Kidney (tissue), 13 donors: ENCODE measurements at regions not wholly inside any gene's neighbourhood (a gene's known extent, or its start where the extent isn't known, plus 50 kb on each side); places are given as distances from the start of the nearest gene placed in this dataset.

Experiments used
- DNase-seq, 5 donors: peaks; one replicate each; pipeline ENCODE4 v3.0.0-alpha.2; 2013 to 2020
- FAIRE-seq: peaks from 2 replicates; lab custom pipeline; 2012; peaks lifted over from hg19 to GRCh38; lab: Jason Lieb, UNC
- H3K27ac ChIP-seq, 2 donors: one replicate each; pipeline ENCODE4 v1.7.0; 2013; ENCODE audit warnings: low read depth in 2 of 2, low read length in 2 of 2, inconsistent platforms in 1 of 2
- H3K27me3 ChIP-seq: one replicate; pipeline ENCODE4 v1.7.1; 2013; ENCODE audit warnings: low read length, inconsistent platforms; ENCODE audit not compliant: control insufficient read depth, insufficient read depth
- H3K36me3 ChIP-seq, 3 donors: one replicate each; pipeline versions ENCODE4 v1.7.0 to v1.7.1; 2013; ENCODE audit warnings: low read length in 3 of 3, control low read depth in 1 of 3, inconsistent platforms in 1 of 3; ENCODE audit not compliant: insufficient read depth in 3 of 3, control insufficient read depth in 2 of 3
- H3K4me1 ChIP-seq, 3 donors: one replicate each; pipeline versions ENCODE4 v1.7.0 to v1.7.1; 2013; ENCODE audit warnings: low read length in 3 of 3, inconsistent platforms in 1 of 3, low read depth in 1 of 3; ENCODE audit not compliant: control insufficient read depth in 2 of 3, insufficient read depth in 2 of 3
- H3K4me3 ChIP-seq, 3 donors: one replicate each; pipeline versions ENCODE4 v1.7.0 to v1.8.1; 2013; ENCODE audit warnings: low read length in 3 of 3, control low read depth in 1 of 3, inconsistent platforms in 1 of 3
- H3K9ac ChIP-seq, 3 donors: one replicate each; pipeline versions ENCODE4 v1.7.0 to v1.7.1; 2013; ENCODE audit warnings: low read length in 3 of 3, control low read depth in 1 of 3, inconsistent platforms in 1 of 3
- H3K9me3 ChIP-seq, 3 donors: one replicate each; pipeline versions ENCODE4 v1.7.0 to v1.7.1; 2013; ENCODE audit warnings: low read length in 3 of 3, control low read depth in 1 of 3, inconsistent platforms in 1 of 3; ENCODE audit not compliant: control insufficient read depth in 2 of 3, insufficient read depth in 1 of 3
- intact Hi-C: fragments of 100-400 bp; cut with DNase I; formaldehyde crosslinking; loops from one replicate; pipeline ENCODE4 v1.11.1; 2022
- TF ChIP-seq, protein P1 (sequence below): IDR thresholded peaks from 3 replicates; pipeline ENCODE4 v1.5.1; 2012; ENCODE audit warnings: mild to moderate bottlenecking, moderate library complexity, borderline replicate concordance; ENCODE audit not compliant: insufficient read depth; ENCODE audit errors: extremely low read depth
- donor health status: control.
- donor health status: control.
- donor health status: control.
- donor health status: control.
- donor health status: control.
- donor health status: DM: yes; HTN: yes; CAD: no.
- donor health status: Normal renal cell carcinoma (clear cell type).

DNA sequence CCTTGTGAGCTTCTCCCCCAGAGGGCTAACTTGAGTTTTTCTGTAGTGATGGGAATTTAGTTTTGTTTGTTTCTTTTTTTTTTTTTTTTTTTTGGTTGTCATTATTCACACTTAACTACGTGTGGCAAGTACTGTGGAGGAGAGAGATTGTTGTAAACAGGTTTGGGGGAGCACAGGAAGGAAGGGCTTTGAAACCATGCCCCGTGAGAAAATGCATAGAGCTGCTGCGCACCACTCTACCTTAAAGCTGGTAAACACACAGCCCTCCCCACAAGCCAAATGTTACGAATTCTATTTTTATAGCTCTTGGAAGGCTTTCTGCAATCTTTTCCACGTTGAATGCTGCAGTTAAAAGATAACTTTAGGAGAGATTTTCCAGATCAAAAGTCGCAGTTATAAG is 76.2 kb downstream of the ZNF22 start:
- TF ChIP-seq, protein P1, sequence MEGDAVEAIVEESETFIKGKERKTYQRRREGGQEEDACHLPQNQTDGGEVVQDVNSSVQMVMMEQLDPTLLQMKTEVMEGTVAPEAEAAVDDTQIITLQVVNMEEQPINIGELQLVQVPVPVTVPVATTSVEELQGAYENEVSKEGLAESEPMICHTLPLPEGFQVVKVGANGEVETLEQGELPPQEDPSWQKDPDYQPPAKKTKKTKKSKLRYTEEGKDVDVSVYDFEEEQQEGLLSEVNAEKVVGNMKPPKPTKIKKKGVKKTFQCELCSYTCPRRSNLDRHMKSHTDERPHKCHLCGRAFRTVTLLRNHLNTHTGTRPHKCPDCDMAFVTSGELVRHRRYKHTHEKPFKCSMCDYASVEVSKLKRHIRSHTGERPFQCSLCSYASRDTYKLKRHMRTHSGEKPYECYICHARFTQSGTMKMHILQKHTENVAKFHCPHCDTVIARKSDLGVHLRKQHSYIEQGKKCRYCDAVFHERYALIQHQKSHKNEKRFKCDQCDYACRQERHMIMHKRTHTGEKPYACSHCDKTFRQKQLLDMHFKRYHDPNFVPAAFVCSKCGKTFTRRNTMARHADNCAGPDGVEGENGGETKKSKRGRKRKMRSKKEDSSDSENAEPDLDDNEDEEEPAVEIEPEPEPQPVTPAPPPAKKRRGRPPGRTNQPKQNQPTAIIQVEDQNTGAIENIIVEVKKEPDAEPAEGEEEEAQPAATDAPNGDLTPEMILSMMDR = no peak
- Histone ChIP-seq H3K27me3 (no peaks in the 10 kb centered on the region), H3K27ac (no peak overlapping the region), H3K4me1 (peaks cover 0 to 8% (median 0%) of the 10 kb centered on the region in 3 donors), H3K9ac (no peak overlapping the region), H3K9me3 (no peaks in the 10 kb centered on the region), H3K36me3 (no peaks in the 10 kb centered on the region), H3K4me3 (no peak overlapping the region)
- DNase-seq = peak in 2 of 5 donors; percentile 50 to 71
- FAIRE-seq = no peak
- intact Hi-C loops = no loop called here

DNA sequence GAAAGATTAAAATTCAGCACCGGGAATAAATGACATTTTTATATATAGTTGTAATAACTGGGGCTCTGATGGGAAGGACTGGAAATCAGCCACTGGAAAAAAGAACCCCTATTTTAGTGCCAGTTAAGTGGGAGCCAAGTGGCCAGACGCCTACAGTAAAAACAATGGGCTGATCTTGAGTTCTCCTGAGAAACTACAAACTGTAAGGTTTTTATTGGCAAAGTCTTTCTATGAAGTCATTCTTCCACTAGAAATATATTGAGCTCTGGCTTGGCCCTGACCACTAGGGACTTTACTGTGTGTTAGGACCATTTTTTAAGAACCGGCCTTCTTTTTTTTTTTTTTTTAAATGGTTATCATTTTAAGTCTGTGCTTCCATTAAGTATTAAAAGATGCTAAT is 79.6 kb downstream of the ZNF22 start:
- Histone ChIP-seq H3K4me1 (peaks cover 0 to 8% (median 0%) of the 10 kb centered on the region in 3 donors), H3K4me3 (no peak overlapping the region), H3K36me3 (no peaks in the 10 kb centered on the region), H3K9me3 (no peaks in the 10 kb centered on the region), H3K27me3 (no peaks in the 10 kb centered on the region), H3K27ac (no peak overlapping the region), H3K9ac (no peak overlapping the region)
- intact Hi-C loops = no loop called here
- no peak for DNase-seq
- no peak for FAIRE-seq
- TF ChIP-seq, protein P1 = no peak

DNA sequence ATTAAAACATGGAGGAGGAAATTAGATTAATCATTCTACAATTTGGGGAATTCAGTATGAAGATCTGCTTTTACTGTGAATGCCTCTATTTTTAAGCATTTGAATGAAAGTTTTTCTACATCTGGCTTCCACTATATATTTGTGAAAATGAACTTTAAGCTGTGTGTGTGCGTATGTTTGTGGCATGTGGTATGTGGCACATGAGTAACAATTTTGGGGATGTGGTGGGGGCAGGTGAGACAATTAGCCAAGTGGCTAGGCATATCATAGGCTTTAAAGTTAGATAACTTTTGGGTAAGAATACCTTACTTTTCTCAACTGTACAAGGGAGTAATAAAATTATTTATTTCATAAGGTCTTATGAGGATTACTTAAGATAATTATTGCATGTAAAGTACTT is 81.5 kb downstream of the ZNF22 start:
- TF ChIP-seq, protein P1 = no peak
- H3K9me3 ChIP-seq = no peaks in the 10 kb centered on the region
- no peak overlapping the region for H3K4me3 ChIP-seq
- H3K4me1 ChIP-seq = no peaks in the 10 kb centered on the region
- no peak for FAIRE-seq
- H3K36me3 ChIP-seq = no peaks in the 10 kb centered on the region
- no peak overlapping the region for H3K9ac ChIP-seq
- no peak for DNase-seq
- no peak overlapping the region for H3K27ac ChIP-seq
- no peaks in the 10 kb centered on the region for H3K27me3 ChIP-seq
- intact Hi-C loops = no loop called here

DNA sequence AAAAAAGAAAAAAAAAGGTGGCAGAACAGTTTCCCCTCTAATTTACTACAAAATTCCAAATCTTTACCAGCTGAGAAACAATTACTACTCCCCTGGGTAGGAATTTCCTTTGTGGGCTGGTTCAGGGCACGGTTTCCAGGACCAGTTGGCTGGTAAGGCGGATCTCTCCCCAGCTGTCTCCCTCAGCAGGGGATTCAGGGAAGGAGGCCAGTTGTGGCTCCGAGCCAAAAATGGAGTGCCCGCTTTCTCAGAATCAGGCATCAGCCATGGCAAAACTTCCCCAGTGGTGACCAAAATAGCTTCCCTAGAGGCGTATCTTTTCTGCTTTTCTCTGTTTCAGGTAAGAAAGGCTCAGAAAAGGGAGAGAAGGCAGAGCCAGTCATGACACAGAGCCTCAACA is 91.2 kb downstream of the ZNF22 start:
- Histone ChIP-seq H3K27ac (no peak overlapping the region), H3K27me3 (no peaks in the 10 kb centered on the region), H3K4me3 (no peak overlapping the region), H3K36me3 (no peaks in the 10 kb centered on the region), H3K4me1 (no peaks in the 10 kb centered on the region), H3K9ac (no peak overlapping the region), H3K9me3 (no peaks in the 10 kb centered on the region)
- no peak for FAIRE-seq
- intact Hi-C loops = no loop called here
- DNase-seq = no peak
- TF ChIP-seq, protein P1 = no peak
